GM21390 (cell line): ENCODE measurements at regions not wholly inside any gene's neighbourhood (a gene's known extent, or its start where the extent isn't known, plus 50 kb on each side); places are given as distances from the start of the nearest gene placed in this dataset.
"Not testable (repeated sequence)": the region's sequence is repeated elsewhere in the genome, so short reads cannot be mapped to it uniquely, and the experiment has no call there.

Experiments used
- ATAC-seq: cut with Tn5 transposase; IDR thresholded peaks from one replicate; pipeline ENCODE4 v1.9.1; 2021; ENCODE audit not compliant: unreplicated experiment

DNA sequence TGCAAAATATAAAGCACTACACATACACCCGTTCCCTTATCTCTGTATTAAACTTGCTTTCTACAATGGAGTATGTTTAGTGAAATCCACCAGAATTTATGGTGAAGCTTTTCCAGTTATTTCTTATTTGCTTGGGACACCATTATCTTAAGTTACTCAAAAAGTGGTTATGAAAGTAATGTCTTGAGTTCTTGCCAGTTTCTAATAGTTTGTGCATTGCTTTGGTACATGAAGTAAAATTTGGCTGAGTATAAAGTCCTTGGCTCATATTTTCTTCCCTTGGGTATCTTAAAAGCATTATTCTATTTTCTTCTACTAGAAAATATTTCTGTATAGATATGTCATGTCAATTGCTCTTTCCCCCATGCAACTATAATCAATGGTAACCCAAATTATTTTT, 85.2 kb downstream of the POLR1F start:
- no peak for ATAC-seq

DNA sequence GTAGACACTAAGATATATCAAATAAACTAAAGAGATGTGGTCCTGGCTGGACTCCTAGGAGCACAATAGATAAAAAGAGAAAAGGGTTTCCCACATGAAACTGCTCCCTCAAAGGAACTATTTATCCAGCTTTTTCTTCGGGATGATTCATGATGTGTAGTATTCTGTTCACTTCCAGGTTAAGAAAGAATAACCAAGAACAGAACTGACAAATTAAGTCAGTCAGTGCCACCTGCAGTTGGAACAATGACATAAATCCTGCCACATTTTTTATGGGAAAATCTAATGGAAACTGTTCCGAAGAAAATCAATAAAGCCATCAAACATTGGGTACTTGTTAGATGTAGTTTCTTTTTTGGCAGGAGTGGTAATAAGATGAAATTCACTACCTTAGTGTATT, 87.1 kb downstream of the POLR1F start:
- no peak for ATAC-seq

GRCh38 chr7:19620470-19620869, 88.4 kb downstream of the POLR1F start:
- ATAC-seq = no peak

GRCh38 chr7:19619122-19619521, 89.7 kb downstream of the POLR1F start:
- no peak for ATAC-seq

- ATAC-seq = no peak
Observed at GRCh38 chr7:19617901-19618300, 90.9 kb downstream of the POLR1F start.

GRCh38 chr7:19610194-19610943, 98.5 kb downstream of the POLR1F start:
- ATAC-seq = no peak

DNA sequence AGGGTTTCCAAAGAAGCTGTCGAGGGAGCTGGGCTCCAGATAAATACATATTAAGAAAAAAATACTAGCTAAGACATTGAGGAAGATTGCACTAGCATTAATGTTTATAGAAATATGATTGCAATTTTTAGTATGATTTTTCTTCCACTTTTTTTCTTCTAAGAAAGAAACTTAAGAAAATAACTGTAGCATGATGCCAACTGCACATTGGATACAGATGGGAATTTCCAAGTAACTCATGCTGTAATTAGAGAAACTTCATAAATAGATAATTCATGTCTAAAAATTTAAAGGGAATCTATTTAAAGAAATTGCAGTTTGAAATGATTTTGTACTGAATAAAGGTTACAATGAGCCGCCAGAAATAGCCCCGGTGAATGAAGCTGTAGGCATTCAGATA, 119.4 kb downstream of the POLR1F start:
- ATAC-seq = no peak

GRCh38 chr7:19587291-19587690, 121.5 kb downstream of the POLR1F start:
- peak; percentile 75 for ATAC-seq

GRCh38 chr7:19585761-19586160, 123.1 kb downstream of the POLR1F start:
- ATAC-seq = no peak

GRCh38 chr7:19575909-19576557, 132.8 kb downstream of the POLR1F start:
- no peak for ATAC-seq

DNA sequence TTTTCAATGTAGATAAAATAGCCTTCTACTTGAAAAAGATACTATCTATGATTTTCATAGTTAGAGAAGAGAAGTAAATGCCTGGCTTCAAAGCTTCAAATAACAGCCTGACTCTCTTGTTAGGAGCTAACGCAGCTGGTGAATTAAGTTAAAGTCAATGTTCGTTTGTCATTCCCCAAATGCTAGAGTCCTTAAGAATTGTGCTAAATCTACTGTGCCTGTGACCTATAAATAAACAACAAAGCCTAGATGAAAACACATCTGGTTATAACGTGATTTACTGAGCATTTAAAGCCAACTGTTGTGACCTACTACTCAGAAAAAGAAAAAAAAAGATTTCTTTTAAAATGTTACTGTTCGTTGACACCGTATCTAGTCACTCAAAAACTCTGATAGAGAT, 134.7 kb downstream of the POLR1F start:
- ATAC-seq = no peak

DNA sequence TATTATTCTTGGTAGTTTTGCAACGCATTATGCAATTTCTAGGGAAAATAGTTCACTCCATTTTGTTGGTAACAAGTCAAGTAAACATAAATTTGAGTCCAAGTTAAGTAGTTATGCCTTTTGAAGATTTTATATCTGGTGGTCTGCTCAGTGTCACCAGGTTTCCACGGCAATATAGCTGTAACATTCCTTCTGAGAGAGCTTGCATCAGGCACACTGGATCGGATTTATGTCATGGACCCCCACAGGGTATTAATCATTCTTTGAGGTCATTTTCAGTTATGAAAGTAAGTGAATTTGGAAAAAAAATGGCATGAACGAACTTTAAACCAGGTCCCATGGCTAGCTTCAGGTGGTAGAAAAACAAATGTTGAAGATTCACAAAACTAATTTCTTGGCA, 136.3 kb downstream of the POLR1F start:
- ATAC-seq = no peak

DNA sequence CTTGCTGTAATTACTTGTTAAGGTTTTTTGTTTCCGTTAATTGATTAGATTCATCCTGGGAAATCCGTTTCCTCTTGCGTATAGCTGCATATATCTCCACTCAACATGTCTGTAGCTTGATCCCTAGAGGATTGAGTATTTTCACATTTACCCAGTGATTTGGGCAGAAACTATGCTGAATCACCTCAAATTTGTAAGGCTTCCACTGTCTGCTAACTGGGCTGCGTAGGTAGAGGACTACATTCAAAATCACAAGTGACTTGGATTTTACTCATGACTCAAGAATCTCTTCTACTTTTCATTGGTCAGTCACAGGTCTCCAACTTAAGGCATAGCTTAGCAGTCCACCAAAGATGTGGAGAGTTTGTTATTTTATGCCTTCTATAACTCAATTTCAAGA, 141.8 kb downstream of the POLR1F start:
- ATAC-seq = no peak

- no peak for ATAC-seq
Observed at GRCh38 chr7:19565602-19566001, 143.2 kb downstream of the POLR1F start.

- ATAC-seq = no peak
Observed at GRCh38 chr7:19561121-19561805, 147.6 kb downstream of the POLR1F start.

GRCh38 chr7:19560111-19560883, 148.5 kb downstream of the POLR1F start:
- ATAC-seq = no peak

DNA sequence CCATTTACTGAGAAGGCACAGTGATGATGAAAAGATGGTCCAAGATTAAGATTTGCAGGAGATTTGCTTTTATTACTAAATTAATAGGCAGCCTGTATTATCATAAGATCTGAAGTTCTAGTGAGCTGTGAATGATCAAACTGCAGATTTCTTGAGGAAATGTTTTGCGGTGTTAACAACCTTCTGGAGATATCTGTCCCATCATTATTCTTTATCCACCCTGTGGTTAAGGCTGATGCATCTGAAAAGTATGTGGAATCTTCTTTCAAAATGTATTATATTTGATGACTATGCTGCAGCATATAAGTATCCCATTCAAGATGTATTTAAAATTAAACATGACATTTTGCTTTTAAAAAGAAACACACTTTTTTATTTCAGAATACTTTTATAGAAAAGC, 150.3 kb downstream of the POLR1F start:
- ATAC-seq = no peak

DNA sequence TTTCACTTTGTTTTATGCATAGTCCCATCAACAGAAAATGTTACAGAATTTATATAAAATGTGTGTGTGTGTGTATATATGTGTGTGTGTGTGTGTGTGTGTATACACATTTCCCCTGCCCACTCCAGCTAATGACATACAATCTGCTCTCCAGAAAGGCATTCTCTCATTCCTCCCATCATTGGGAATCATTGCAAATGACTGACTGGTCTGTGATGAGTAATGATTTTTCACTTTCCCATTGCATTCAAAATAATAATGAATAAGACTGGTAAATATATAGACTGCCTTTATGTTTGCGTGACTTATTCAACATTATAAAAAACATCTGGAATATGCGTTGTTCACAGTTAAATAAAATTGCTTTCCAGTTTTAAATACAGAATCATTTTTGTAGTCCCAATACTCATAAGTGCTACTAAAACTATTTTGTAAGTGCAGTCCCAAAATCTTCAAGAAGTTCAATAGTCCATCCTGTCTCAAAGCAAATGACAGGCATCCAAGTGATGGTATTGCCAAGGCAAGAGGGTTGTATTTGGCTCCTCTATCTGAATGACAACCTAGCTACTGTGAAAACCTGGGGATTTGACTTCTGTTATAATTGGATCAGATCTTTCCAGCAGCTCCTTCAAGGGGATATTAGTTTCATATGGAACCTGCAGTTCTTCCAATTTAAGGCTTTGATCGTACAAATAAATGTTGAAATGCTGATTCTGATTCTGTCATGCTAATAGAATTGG, 150.9 kb downstream of the POLR1F start:
- ATAC-seq = no peak

- no peak for ATAC-seq
Observed at GRCh38 chr7:19554581-19554980, 154.3 kb downstream of the POLR1F start.

- ATAC-seq = no peak
Observed at GRCh38 chr7:19552576-19552975, 156.3 kb downstream of the POLR1F start.

DNA sequence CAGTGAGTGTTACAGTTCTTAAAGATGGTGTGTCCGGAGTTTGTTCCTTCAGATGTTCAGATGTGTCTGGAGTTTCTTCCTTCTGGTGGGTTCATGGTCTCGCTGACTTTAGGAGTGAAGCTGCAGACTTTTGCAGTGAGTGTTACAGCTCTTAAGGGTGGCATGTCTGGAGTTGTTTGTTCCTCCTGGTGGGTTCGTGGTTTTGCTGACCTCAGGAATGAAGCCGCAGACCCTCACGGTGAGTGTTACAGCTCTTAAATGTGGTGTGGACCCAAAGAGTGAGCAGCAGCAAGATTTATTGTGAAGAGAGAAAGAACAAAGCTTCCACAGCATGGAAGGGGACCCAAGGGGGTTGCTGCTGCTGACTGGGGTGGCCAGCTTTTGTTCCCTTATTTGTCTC, 159.6 kb downstream of the POLR1F start:
- ATAC-seq = not testable (repeated sequence)
